MM.1S (cell line): ENCODE measurements at regions not wholly inside any gene's neighbourhood (a gene's known extent, or its start where the extent isn't known, plus 50 kb on each side); places are given as distances from the start of the nearest gene placed in this dataset.

Experiments
- DNase-seq: peaks from one replicate; pipeline ENCODE4 v3.0.0-alpha.2; 2015
- H2AFZ ChIP-seq: fragments of 300-600 bp; sonication (generic); 2 replicates; pipeline ENCODE4 v1.6.0; 2016; ENCODE audit warnings: antibody characterized with exemption, low read length
- H3F3A ChIP-seq: fragments of 300-600 bp; sonication (generic); 2 replicates; pipeline ENCODE4 v1.6.1; 2016; ENCODE audit warnings: mild to moderate bottlenecking, antibody characterized with exemption, low read length, moderate library complexity, mixed read lengths; ENCODE audit not compliant: insufficient read depth
- H3K27ac ChIP-seq: fragments of 300-600 bp; sonication (generic); 2 replicates; pipeline ENCODE4 v1.5.1; 2016; ENCODE audit warnings: mild to moderate bottlenecking, low read length
- H3K27me3 ChIP-seq: fragments of 300-600 bp; sonication (generic); replicated peaks from 2 replicates; pipeline ENCODE4 v1.6.0; 2016; ENCODE audit warnings: low read length; ENCODE audit not compliant: insufficient read depth
- H3K36me3 ChIP-seq: fragments of 300-600 bp; sonication (generic); replicated peaks from 2 replicates; pipeline ENCODE4 v1.6.1; 2016; ENCODE audit warnings: mild to moderate bottlenecking, low read length, mixed read lengths; ENCODE audit not compliant: insufficient read depth
- H3K4me1 ChIP-seq: fragments of 300-600 bp; sonication (generic); 2 replicates; pipeline ENCODE4 v1.6.1; 2016; ENCODE audit warnings: low read length, mixed read lengths
- H3K4me2 ChIP-seq: fragments of 300-600 bp; sonication (generic); 2 replicates; pipeline ENCODE4 v1.6.0; 2016; ENCODE audit warnings: low read depth, low read length
- H3K4me3 ChIP-seq: fragments of 300-600 bp; sonication (generic); 2 replicates; pipeline ENCODE4 v1.5.1; 2016; ENCODE audit warnings: low read length, mixed read lengths
- H3K79me2 ChIP-seq: fragments of 300-600 bp; sonication (generic); 2 replicates; pipeline ENCODE4 v1.6.1; 2016; ENCODE audit warnings: mixed run types, low read length, mixed read lengths
- H3K9ac ChIP-seq: fragments of 300-600 bp; sonication (generic); 2 replicates; pipeline ENCODE4 v1.6.1; 2016; ENCODE audit warnings: low read length, mixed read lengths
- H3K9me2 ChIP-seq: fragments of 300-600 bp; sonication (generic); replicated peaks from 2 replicates; pipeline ENCODE4 v1.6.1; 2016; ENCODE audit warnings: mild to moderate bottlenecking, low read length, mixed read lengths; ENCODE audit not compliant: insufficient read depth
- H3K9me3 ChIP-seq: fragments of 300-600 bp; sonication (generic); replicated peaks from 2 replicates; pipeline ENCODE4 v1.6.1; 2016; ENCODE audit warnings: mild to moderate bottlenecking, low read length, mixed read lengths; ENCODE audit not compliant: insufficient read depth
- H4K20me1 ChIP-seq: fragments of 300-600 bp; sonication (generic); 2 replicates; pipeline ENCODE4 v1.6.1; 2016; ENCODE audit warnings: mild to moderate bottlenecking, low read length, moderate library complexity, mixed read lengths; ENCODE audit not compliant: insufficient read depth
- CTCF ChIP-seq: fragments of 300-600 bp; sonication (generic); IDR thresholded peaks from 2 replicates; pipeline ENCODE4 v1.5.1; 2016; ENCODE audit warnings: antibody characterized with exemption, low read length, mixed read lengths
- EZH2 ChIP-seq: fragments of 300-600 bp; sonication (generic); optimal IDR thresholded peaks from 2 replicates; pipeline ENCODE3; 2017; ENCODE audit warnings: low read depth, mild to moderate bottlenecking, antibody characterized with exemption, low read length, mixed read lengths
- EZH2phosphoT487 ChIP-seq: fragments of 300-600 bp; sonication (generic); IDR thresholded peaks from 2 replicates; pipeline ENCODE4 v1.6.1; 2018; ENCODE audit warnings: antibody characterized with exemption, low read length

GRCh38 chr5:126271141-126271540, 152.1 kb upstream of the GRAMD2B start:
- H2AFZ ChIP-seq = no peak overlapping the region
- no peaks in the 10 kb centered on the region for H4K20me1 ChIP-seq
- DNase-seq = no peak
- no peaks in the 10 kb centered on the region for H3K36me3 ChIP-seq
- no peak overlapping the region for H3K4me2 ChIP-seq
- TF ChIP-seq CTCF (no peak), EZH2 (no peak), EZH2phosphoT487 (no peak)
- no peak overlapping the region for H3K27ac ChIP-seq
- no peaks in the 10 kb centered on the region for H3K9me3 ChIP-seq
- no peaks in the 10 kb centered on the region for H3K4me1 ChIP-seq
- no peaks in the 10 kb centered on the region for H3K79me2 ChIP-seq
- no peak overlapping the region for H3K4me3 ChIP-seq
- no peak overlapping the region for H3K9ac ChIP-seq
- no peaks in the 10 kb centered on the region for H3K27me3 ChIP-seq
- H3K9me2 ChIP-seq = no peaks in the 10 kb centered on the region
- no peaks in the 10 kb centered on the region for H3F3A ChIP-seq

- no peaks in the 10 kb centered on the region for H3K79me2 ChIP-seq
- H3K9ac ChIP-seq = no peak overlapping the region
- no peak overlapping the region for H3K4me3 ChIP-seq
- H3K27ac ChIP-seq = no peak overlapping the region
- H3K9me3 ChIP-seq = no peaks in the 10 kb centered on the region
- TF ChIP-seq EZH2phosphoT487 (no peak), CTCF (no peak), EZH2 (no peak)
- H3K4me2 ChIP-seq = no peak overlapping the region
- no peaks in the 10 kb centered on the region for H3F3A ChIP-seq
- no peaks in the 10 kb centered on the region for H3K36me3 ChIP-seq
- no peaks in the 10 kb centered on the region for H3K9me2 ChIP-seq
- no peak for DNase-seq
- no peaks in the 10 kb centered on the region for H3K4me1 ChIP-seq
- H3K27me3 ChIP-seq = no peaks in the 10 kb centered on the region
- H4K20me1 ChIP-seq = no peaks in the 10 kb centered on the region
- no peak overlapping the region for H2AFZ ChIP-seq
Measured at GRCh38 chr5:126274076-126274762, 149.0 kb upstream of the GRAMD2B start.

- H3K36me3 ChIP-seq = no peaks in the 10 kb centered on the region
- H3K4me1 ChIP-seq = no peaks in the 10 kb centered on the region
- H2AFZ ChIP-seq = no peak overlapping the region
- DNase-seq = no peak
- H3K4me3 ChIP-seq = no peak overlapping the region
- no peaks in the 10 kb centered on the region for H3K79me2 ChIP-seq
- H3K4me2 ChIP-seq = no peak overlapping the region
- no peaks in the 10 kb centered on the region for H3K27me3 ChIP-seq
- no peak overlapping the region for H3K27ac ChIP-seq
- no peaks in the 10 kb centered on the region for H4K20me1 ChIP-seq
- no peak for TF ChIP-seq CTCF
- TF ChIP-seq EZH2 = no peak
- H3F3A ChIP-seq = no peaks in the 10 kb centered on the region
- H3K9ac ChIP-seq = no peak overlapping the region
- H3K9me3 ChIP-seq = no peaks in the 10 kb centered on the region
- H3K9me2 ChIP-seq = no peaks in the 10 kb centered on the region
Measured at GRCh38 chr5:126274763-126275125, 148.5 kb upstream of the GRAMD2B start.
